ENCODE measurements at regions not wholly inside any gene's neighbourhood (a gene's known extent, or its start where the extent isn't known, plus 50 kb on each side); places are given as distances from the start of the nearest gene placed in this dataset.

- no peak for ATAC-seq
- H3K27ac ChIP-seq = no peak overlapping the region
- in situ Hi-C loops (cut with MboI; ENCODE audit: low sequenced_read_pairs in 4 of 4) = no loop called here
- no peaks in the 10 kb centered on the region for H3K27me3 ChIP-seq
- H3K4me1 ChIP-seq = no peaks in the 10 kb centered on the region
- intact Hi-C loops (cut with DNase I; ENCODE audit: low total_unique reads) = no loop called here
- TF ChIP-seq POLR2A (IDR thresholded peaks at IDR 0.05) (no peak), CTCF (IDR thresholded peaks at IDR 0.05 in 4 of 5, conservative IDR thresholded peaks at IDR 0.05 in 1 of 5) (no peak)
- DNase-seq = no peak
- H3K9me3 ChIP-seq = no peaks in the 10 kb centered on the region
- no peaks in the 10 kb centered on the region for H3K36me3 ChIP-seq
- no peak overlapping the region for H3K4me3 ChIP-seq
These were observed 1231.7 kb upstream of the TMEM132C start for GRCh38 chr12:127035011-127035879.

GRCh38 chr12:127038152-127038551 is 1228.8 kb upstream of the TMEM132C start:
- in situ Hi-C loops (cut with MboI; ENCODE audit: low sequenced_read_pairs in 4 of 4) = no loop called here
- H3K4me1 ChIP-seq = no peaks in the 10 kb centered on the region

DNA sequence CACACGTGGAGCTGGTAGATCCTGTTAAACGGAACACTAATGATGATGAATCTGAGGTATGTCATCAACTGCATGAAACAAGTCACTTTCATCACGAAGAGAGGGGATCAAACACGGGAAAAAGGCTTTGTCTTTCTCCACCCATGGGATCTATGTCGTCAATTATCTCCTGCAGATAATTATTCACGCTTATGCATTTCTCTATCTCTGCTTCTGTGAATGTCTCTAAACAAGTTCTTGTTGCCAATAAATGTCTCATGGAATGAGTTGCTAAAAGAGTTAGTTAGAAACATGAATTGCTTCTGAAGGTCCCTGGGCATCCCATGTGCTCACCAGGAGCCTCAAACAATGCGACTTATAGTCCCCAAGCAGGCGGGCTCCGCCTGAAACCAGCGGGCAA is 1228.2 kb upstream of the TMEM132C start:
- H3K27ac ChIP-seq = no peak overlapping the region

More at GRCh38 chr12:127038152-127038551, 1228.8 kb upstream of the TMEM132C start:
- intact Hi-C loops (cut with DNase I; ENCODE audit: low total_unique reads) = no loop called here
- no peak for ATAC-seq
- H3K9me3 ChIP-seq = no peaks in the 10 kb centered on the region
- no peak overlapping the region for H3K4me3 ChIP-seq
- no peaks in the 10 kb centered on the region for H3K27me3 ChIP-seq
- H3K36me3 ChIP-seq = no peaks in the 10 kb centered on the region
- TF ChIP-seq CTCF (IDR thresholded peaks at IDR 0.05 in 4 of 5, conservative IDR thresholded peaks at IDR 0.05 in 1 of 5) (no peak), POLR2A (IDR thresholded peaks at IDR 0.05) (no peak)
- DNase-seq = no peak
- H3K27ac ChIP-seq = no peak overlapping the region

DNA sequence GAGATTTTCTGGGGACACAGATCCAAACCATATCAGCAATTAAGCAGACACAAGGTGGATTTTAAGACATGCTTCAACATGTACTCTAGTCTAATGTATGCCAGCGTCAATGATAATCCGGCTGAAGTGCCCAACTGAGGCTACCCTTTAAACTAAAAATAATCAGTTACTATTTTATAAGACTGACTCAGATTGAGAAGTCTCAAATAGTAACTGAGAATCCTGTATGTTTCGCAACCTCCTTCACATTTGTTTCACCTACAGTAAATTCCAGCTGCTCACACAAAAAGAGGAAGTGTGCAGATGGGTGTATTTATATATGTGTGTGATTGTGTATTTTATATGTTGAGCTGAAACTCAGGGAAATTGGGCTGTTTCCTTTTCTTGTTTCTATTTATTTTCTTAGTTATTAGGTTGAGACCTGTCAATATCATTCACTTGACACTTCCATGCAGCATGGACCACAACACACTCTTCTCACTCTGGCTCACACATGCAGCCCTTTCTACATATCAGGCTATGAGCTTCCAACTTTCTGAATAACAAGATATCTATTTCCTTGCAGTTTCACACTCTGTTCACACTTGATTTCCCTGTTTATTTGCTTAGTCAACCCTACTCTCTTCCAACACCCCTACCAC is 1224.9 kb upstream of the TMEM132C start:
- TF ChIP-seq CTCF (IDR thresholded peaks at IDR 0.05 in 4 of 5, conservative IDR thresholded peaks at IDR 0.05 in 1 of 5) (no peak), POLR2A (IDR thresholded peaks at IDR 0.05) (no peak)
- Histone ChIP-seq H3K36me3 (no peaks in the 10 kb centered on the region), H3K27me3 (no peaks in the 10 kb centered on the region), H3K9me3 (no peaks in the 10 kb centered on the region), H3K4me3 (no peak overlapping the region), H3K4me1 (no peaks in the 10 kb centered on the region), H3K27ac (no peak overlapping the region)
- ATAC-seq = no peak
- DNase-seq = no peak
- intact Hi-C loops (cut with DNase I; ENCODE audit: low total_unique reads) (no loop called here), in situ Hi-C loops (cut with MboI; ENCODE audit: low sequenced_read_pairs in 4 of 4) (no loop called here)

More for the DNA sequence above, 1228.2 kb upstream of the TMEM132C start:
- TF ChIP-seq CTCF (IDR thresholded peaks at IDR 0.05 in 4 of 5, conservative IDR thresholded peaks at IDR 0.05 in 1 of 5) (no peak), POLR2A (IDR thresholded peaks at IDR 0.05) (no peak)
- H3K9me3 ChIP-seq = no peaks in the 10 kb centered on the region
- intact Hi-C loops (cut with DNase I; ENCODE audit: low total_unique reads) (no loop called here), in situ Hi-C loops (cut with MboI; ENCODE audit: low sequenced_read_pairs in 4 of 4) (no loop called here)
- H3K36me3 ChIP-seq = no peaks in the 10 kb centered on the region
- H3K4me1 ChIP-seq = no peaks in the 10 kb centered on the region
- H3K27me3 ChIP-seq = no peaks in the 10 kb centered on the region
- DNase-seq (no peak), ATAC-seq (no peak)
- no peak overlapping the region for H3K4me3 ChIP-seq

All from gastrocnemius medialis (tissue), 4 donors.